Erythroblast (primary cell): ENCODE measurements at regions not wholly inside any gene's neighbourhood (a gene's known extent, or its start where the extent isn't known, plus 50 kb on each side); places are given as distances from the start of the nearest gene placed in this dataset.

Experiments used
- DNase-seq, 2 experiments: peaks; one replicate each; lab custom pipeline; 2025; lab: John Stamatoyannopoulos, UW
- GATA1 ChIP-seq: IDR thresholded peaks from 2 replicates; pipeline ENCODE4 v1.6.1; 2011; ENCODE audit warnings: low read depth, mild to moderate bottlenecking, control low read depth, low read length, moderate library complexity
- POLR2A ChIP-seq: IDR thresholded peaks from 2 replicates; pipeline ENCODE4 v1.6.1; 2011; ENCODE audit warnings: mild to moderate bottlenecking, low read length

DNA sequence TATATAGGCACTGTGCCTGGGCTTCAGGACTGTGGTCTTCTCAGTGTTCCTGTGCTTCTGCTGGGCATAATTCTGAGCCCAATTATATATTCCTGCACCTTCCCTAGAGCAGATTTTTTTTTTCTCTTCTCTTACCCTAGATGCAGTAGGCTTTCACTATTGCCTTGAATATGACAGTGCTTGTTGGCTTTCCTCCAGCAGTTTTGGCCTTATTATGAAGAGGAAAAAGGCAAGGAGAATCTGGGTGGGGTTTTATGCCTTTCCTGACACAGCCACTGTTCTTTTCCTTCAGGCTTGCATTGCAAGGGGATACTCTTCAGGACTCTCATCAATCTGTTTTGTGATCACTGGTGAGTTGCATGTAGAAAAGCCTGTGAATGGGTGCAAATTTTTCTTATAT, 221.9 kb upstream of the CELF4 start:
- TF ChIP-seq POLR2A (no peak), GATA1 (no peak)

DNA sequence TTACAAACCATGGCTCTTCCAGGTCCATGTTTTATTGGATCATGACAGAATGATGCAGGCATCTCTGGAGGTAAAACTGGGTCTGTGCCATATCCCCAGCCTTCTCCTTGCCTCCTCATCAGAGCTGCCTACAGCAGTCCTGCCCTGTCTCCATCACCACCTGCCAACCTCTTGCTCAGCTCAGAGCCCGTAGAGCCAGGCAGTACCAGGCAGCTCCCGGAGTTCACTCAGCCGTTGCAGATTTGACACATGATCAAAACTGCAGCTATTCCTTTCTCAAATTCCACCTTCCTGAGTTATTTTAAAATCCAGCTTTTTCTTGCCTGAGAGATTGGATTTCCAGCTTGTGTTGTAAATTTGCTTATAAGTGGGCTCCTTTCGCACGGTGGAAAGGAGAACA, 218.2 kb upstream of the CELF4 start:
- no peak for TF ChIP-seq GATA1
- no peak for TF ChIP-seq POLR2A
- no peak for DNase-seq

More for the DNA sequence above, 221.9 kb upstream of the CELF4 start:
- no peak for DNase-seq

DNA sequence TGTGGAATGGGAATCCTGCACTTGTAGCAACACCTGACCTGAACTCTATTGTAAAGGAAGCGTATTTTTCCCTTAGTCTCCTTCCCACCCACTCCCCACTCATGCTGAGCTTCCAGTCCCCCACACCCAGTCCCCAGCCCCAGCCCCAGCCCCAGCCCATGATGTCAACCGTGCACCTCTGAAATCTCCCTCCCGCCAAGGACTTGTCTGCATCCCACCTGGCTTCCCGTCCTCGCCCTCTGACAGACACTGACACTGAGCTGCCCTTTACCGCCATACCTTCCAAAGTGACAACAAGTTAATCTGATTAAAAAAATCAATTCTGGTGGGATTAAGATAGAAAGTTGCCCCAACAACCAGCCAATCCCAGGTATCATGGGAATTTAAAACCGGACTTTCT, 213.6 kb upstream of the CELF4 start:
- DNase-seq, result no peak
- TF ChIP-seq POLR2A (no peak), GATA1 (no peak)

DNA sequence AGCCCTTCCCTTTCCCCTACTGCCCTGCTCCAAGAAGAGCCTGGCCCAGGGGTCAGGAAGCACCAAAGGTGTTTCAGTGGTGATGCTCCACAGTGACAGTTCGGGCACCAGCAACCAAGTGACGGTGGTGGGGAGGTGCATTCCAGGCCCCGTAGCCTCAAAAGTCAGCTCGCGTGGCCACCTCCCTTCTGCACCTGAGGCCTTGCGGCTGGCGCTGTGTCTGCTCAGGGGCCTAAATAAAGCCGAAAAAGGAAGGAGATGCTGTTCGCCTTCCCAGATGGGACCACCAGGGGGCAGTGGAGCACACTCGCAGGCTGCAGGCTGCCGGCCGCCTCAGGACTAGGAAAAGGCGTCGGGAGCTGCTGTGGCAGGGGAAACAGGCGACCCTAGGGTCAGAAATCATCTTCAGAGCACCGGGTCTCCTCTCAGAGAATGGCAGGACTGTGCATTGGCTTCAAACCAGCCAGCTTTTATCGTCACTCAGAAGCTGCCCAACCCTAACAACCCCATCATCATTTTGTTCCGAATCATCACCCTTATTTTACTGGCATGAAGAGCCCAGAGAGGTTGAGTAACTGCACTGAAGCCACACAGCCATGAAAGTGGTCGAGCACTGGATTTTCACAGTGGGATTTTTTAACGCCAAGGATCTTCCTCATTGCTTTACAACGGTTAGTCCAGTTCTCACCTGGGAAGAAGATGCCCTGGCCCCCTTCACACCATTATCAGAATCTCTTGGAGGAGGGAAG, 213.0 kb upstream of the CELF4 start:
- DNase-seq, result peak; percentile 49 to 70
- TF ChIP-seq GATA1 (no peak), POLR2A (no peak)

DNA sequence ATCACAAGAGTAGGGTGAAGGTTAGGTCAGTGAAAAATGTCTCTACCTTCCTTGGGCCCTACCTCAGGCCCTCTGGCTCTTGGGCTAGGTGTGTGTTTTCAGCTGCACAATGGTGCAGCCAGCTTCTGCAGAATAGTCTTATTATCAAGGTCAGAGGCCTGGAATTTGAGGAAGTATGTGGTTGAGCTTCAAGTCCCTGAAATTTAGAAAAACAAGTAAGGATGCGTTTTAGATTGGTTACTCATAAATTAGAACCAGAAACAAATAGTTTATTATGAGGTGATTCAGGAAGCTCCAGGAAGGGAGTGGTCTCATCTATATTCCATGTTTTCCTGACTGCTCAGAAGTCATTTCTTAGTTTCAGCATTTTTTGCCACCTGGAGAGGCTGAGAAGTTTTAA, 204.2 kb upstream of the CELF4 start:
- TF ChIP-seq POLR2A (no peak), GATA1 (no peak)
- DNase-seq, result no peak

DNA sequence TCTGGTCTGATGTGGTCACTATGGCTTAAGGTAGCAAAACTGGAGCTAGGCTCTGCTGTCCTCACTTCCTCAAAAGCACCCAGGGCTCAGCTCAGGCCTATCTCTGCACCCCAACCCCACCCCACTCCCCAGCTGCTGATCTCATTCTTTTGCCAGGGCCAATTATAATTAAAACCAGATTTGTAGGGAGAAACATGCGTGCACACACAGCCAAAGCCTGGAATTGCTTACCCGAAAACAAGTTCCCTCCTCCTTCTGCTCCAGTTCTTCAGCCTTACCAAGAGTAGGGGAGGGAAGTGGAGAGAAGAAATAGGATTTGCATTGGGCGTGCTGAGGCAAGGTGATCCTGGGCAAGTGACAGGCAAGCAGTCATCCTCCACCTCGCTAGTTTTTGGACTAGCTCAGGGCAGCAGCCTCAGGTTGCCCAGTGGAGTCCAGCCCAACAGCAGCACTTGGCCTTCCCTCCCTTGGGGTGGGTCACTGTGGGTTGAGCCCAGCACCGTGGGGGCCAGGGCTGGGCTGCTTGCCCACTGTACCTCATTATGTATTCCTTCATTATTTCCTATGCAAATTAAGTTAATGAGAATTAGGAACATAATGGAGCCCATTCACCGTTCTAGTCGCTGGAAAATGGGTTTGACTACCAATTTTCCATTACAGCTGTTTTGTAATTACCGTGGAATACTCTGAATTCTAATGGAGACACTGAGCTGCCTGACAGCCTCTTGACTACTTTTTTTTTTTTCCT, 199.1 kb upstream of the CELF4 start:
- no peak for DNase-seq
- no peak for TF ChIP-seq GATA1
- TF ChIP-seq POLR2A, result no peak

DNA sequence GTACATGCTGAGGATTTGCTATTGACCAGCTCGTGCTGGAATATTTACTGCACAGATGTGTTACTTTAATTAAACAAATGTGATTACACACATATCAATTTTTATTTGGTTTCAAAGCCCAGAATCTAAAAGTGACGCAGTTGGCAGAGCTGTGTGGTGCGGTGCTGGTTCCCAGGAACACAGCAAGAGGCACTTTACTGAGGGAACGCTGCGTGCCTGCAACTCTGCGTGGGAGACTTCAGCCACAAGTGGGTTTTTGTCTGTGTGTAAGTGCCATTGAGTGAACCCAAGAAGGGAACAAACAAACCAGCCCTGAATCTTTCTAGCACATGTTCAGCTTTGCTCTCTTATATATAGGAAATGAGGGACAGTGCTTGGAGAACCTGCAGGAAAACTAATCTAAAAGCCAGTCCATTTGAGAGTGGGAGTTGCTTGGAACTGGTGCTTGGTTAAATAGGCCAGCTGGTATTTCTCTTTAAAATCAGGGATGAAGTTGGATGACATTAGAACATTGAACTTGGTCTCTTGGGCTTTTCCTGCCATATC, 196.6 kb upstream of the CELF4 start:
- TF ChIP-seq GATA1 (no peak), POLR2A (no peak)
- no peak for DNase-seq

DNA sequence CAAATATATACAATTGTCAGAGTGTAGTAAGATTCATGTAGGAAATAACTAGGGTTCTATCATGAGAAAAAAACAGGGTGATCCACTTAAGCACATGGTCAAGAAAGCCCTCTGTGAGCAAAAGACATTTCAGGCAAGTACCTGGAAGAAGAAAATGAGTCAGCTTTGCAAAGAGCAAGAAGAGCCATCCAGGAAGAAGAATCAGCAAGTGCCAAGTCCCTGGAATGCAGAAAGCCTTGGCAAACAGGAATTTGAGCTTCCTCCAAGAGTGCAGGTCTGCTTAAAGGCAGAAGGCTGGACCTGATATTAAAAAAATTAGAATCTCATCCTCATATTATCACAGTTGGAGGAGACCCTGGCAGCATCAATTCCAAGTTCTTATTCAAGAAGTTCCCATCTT, 188.5 kb upstream of the CELF4 start:
- DNase-seq, result no peak
- TF ChIP-seq GATA1 (no peak), POLR2A (no peak)

DNA sequence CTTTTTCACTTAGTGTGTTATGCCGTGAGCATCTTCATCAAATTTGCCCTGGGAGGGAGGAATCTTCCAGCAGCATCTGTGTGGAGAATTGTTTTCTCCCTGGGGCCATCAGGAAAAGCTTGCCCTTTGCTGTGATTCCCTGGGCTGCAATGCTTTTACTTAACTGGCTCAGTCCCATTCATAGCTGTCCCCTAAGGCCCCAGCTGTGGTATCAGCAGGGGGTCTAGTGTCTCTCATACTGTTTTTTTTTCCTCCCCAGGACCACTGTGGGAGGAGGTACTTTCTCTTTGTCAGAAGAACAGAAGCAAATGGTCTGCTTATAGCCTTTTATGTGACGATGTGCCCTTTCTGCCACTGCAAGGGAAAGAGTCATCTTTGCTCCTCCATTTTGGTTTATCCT, 176.8 kb upstream of the CELF4 start:
- TF ChIP-seq POLR2A (no peak), GATA1 (no peak)
- no peak for DNase-seq

DNA sequence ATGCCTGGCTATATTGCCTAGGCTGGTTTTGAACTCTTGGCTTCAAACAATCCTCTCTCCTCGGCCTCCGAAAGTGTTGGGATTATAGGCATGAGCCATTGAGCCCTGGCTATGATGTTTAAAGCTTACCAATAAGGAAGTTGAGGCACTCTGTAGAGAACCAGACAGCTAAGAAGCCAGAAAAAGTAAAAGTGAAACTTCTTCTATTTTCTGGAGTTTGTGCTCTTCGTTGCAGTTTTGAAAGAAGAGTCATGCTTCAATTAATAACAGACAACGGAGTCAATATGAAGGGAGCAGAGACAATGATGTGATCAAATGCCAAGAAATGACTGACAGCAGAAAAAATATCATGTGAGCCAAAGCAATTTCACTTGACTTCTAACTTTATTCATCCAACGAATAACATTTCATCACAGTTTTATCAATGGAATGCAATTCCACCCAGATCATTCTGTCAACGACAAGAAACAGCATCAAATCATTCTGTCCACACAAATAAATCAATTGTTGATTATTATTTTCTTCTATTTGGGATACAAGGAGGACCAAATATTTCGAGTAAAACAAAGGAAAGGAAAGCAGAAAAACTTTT, 175.5 kb upstream of the CELF4 start:
- DNase-seq, result no peak
- TF ChIP-seq GATA1 (no peak), POLR2A (no peak)

DNA sequence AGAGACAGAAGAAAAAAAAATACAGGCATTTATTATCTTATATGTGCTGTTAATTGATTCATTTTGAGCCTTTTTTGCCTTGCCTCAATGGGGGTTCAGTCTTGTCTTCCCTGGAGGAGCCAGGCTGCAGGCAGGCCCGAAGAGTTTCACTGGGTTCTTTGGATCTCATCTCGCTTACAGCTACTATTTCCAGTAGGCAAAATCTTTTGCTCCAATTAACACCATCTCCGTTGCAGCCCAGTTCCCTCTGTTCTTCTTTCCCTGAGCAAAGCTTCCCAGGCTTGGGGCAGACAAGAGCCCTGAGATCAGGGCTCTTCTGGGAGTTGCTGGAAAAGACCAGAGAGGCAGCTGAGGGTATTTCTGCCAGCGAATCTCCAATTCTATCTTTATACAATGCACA, 168.8 kb upstream of the CELF4 start:
- no peak for DNase-seq
- no peak for TF ChIP-seq GATA1
- no peak for TF ChIP-seq POLR2A

DNA sequence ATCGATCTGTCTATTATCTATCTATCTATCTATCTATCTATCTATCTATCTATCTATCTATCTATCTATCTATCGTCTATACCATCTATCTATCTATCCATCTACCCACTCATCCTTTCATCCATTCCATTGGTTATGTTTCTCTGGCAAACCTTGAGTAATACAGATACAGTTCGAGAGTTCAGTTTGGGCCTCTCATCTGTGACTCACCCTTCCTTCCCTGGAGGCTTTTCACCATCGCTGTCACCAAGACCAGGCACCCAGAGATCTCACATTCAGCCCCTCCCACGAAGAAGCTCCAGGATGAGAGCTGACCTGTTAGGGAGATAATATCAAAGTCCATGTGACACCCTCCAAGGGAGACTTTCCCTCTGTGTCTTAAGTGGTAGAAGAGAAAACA, 164.1 kb upstream of the CELF4 start:
- TF ChIP-seq POLR2A (no peak), GATA1 (no peak)
- DNase-seq, result no peak

DNA sequence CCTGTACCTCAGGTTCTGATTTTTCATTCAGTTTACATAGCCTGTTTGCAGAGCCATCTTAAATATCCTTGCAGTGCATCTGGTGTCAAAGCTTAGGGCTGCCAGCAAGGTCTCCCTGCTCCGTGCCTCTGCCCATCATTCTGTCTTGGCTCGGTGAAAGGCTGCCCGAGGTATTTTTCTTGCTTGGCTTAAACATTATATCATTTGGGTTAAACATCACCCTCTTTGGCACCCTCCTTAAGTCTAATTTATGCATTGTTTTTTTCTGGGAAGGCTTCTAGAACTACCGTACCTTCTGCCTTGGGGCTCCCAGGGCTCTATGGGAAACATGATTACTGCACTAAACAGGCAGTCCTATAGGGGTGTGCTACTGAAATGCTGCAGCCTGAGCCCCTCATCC, 158.6 kb upstream of the CELF4 start:
- TF ChIP-seq POLR2A (no peak), GATA1 (no peak)
- no peak for DNase-seq
